ENCODE measurements at regions not wholly inside any gene's neighbourhood (a gene's known extent, or its start where the extent isn't known, plus 50 kb on each side); places are given as distances from the start of the nearest gene placed in this dataset.

GRCh38 chr17:14015271-14015670 is 54.0 kb upstream of the COX10 start:
- TF ChIP-seq EZH2 (IDR thresholded peaks at IDR 0.05; ENCODE audit: borderline replicate concordance, low read depth, low read length, poor library complexity, severe bottlenecking): no peak
- TF ChIP-seq, protein P1, sequence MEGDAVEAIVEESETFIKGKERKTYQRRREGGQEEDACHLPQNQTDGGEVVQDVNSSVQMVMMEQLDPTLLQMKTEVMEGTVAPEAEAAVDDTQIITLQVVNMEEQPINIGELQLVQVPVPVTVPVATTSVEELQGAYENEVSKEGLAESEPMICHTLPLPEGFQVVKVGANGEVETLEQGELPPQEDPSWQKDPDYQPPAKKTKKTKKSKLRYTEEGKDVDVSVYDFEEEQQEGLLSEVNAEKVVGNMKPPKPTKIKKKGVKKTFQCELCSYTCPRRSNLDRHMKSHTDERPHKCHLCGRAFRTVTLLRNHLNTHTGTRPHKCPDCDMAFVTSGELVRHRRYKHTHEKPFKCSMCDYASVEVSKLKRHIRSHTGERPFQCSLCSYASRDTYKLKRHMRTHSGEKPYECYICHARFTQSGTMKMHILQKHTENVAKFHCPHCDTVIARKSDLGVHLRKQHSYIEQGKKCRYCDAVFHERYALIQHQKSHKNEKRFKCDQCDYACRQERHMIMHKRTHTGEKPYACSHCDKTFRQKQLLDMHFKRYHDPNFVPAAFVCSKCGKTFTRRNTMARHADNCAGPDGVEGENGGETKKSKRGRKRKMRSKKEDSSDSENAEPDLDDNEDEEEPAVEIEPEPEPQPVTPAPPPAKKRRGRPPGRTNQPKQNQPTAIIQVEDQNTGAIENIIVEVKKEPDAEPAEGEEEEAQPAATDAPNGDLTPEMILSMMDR (conservative IDR thresholded peaks at IDR 0.05; ENCODE audit: low read depth, low read length): no peak
- Histone ChIP-seq H3K27me3 (replicated peaks; ENCODE audit: insufficient read depth, low read depth, low read length, poor library complexity) (no peaks in the 10 kb centered on the region), H3K9me3 (ENCODE audit: low read depth, low read length, poor library complexity, severe bottlenecking) (no peaks in the 10 kb centered on the region), H3K36me3 (ENCODE audit: insufficient read depth, low read length, poor library complexity, severe bottlenecking) (no peaks in the 10 kb centered on the region), H3K4me3 (ENCODE audit: low read depth, low read length, poor library complexity, severe bottlenecking) (peak overlapping the region; percentile 16), H3K27ac (ENCODE audit: low read depth, low read length, poor library complexity, severe bottlenecking) (no peak overlapping the region), H3K4me1 (ENCODE audit: insufficient read depth, low read length, poor library complexity, severe bottlenecking) (no peaks in the 10 kb centered on the region)
- ChIA-PET POLR2A (ENCODE audit: low non-redundant PET) (no interaction called here), CTCF (no interaction called here)
- intact Hi-C loops (cut with micrococcal nuclease; ENCODE audit: unreplicated experiment): loop anchor here (10.0 kb wide), 1 partner anchor 290 kb away; the partner anchor contains the start of gene HS3ST3B1
- no peak for DNase-seq (ENCODE audit: low spot score)
- BruUV-seq (replicated peaks): no TSS peak

DNA sequence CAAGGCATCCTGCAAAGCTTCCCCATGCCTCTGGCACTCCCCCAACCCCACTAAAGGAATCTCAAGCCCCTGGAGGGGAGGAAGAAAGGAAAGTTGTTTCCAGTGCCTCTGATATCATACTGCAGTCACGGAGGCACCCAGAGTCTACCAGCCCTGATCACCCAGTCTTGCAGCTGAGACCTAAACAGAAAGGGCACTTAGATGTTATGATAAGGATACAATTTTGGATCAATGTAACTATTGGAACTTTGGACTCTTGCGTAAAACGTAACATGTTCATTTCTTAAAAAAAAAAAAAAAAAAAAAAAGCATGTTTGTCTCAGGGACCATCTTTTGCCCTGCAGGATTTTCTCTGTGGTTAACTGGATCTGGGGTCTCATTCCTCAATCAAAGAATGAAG is 52.4 kb upstream of the COX10 start:
- BruUV-seq (replicated peaks): no TSS peak
- no peaks in the 10 kb centered on the region for H3K27me3 ChIP-seq (replicated peaks; ENCODE audit: insufficient read depth, low read depth, low read length, poor library complexity)
- no peak for DNase-seq (ENCODE audit: low spot score)
- H3K27ac ChIP-seq (ENCODE audit: low read depth, low read length, poor library complexity, severe bottlenecking): no peak overlapping the region
- H3K4me1 ChIP-seq (ENCODE audit: insufficient read depth, low read length, poor library complexity, severe bottlenecking): no peaks in the 10 kb centered on the region
- POLR2A ChIA-PET (ENCODE audit: low non-redundant PET): no interaction called here
- no peaks in the 10 kb centered on the region for H3K36me3 ChIP-seq (ENCODE audit: insufficient read depth, low read length, poor library complexity, severe bottlenecking)
- CTCF ChIA-PET: no interaction called here
- no peaks in the 10 kb centered on the region for H3K9me3 ChIP-seq (ENCODE audit: low read depth, low read length, poor library complexity, severe bottlenecking)
- intact Hi-C loops (cut with micrococcal nuclease; ENCODE audit: unreplicated experiment): loop anchor here (10.0 kb wide), 1 partner anchor 288 kb away; the partner anchor contains the start of gene HS3ST3B1
- no peak for TF ChIP-seq EZH2 (IDR thresholded peaks at IDR 0.05; ENCODE audit: borderline replicate concordance, low read depth, low read length, poor library complexity, severe bottlenecking)
- TF ChIP-seq, protein P1 (conservative IDR thresholded peaks at IDR 0.05; ENCODE audit: low read depth, low read length): no peak
- H3K4me3 ChIP-seq (ENCODE audit: low read depth, low read length, poor library complexity, severe bottlenecking): no peak overlapping the region

DNA sequence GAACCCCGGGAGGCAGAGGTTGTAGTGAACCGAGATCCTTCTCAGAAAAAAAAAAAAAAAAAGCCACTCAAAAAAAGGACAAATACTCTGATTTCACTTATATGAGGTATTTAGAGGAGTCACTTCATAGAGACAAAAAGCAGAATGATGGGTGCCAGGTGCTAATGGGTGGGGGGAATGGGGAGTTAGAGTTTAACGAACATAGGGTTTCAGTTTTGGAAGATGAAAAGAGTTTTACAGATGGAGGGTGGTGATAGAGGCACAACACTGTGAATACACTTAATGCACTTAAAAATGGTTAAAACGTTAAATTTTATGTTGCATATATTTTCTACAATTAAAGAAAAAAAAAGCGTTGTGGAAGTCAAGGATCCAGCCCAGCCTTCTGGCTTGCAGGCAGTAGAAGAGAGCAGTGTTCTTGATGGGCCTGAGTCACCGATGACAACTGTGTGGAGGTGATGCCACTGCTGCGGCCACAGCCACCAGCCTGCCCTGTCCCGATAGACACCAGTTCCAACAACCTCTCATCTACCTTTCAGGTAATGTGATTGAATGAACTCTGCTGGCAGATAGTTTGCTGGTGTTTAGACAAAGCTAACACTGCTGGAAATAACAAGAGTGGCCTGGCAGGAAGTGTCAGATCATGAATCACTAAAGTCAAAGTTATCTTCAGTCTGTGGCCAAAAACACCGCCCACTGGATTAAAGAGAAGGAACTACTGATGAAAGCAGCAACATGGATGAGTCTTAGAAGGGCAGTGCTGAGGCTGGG is 49.9 kb upstream of the COX10 start:
- no peak for DNase-seq (ENCODE audit: low spot score)
- POLR2A ChIA-PET (ENCODE audit: low non-redundant PET): no interaction called here

More for the DNA sequence above, 49.9 kb upstream of the COX10 start:
- Histone ChIP-seq H3K27ac (ENCODE audit: low read depth, low read length, poor library complexity, severe bottlenecking) (no peak overlapping the region), H3K4me3 (ENCODE audit: low read depth, low read length, poor library complexity, severe bottlenecking) (no peak overlapping the region), H3K4me1 (ENCODE audit: insufficient read depth, low read length, poor library complexity, severe bottlenecking) (no peaks in the 10 kb centered on the region), H3K36me3 (ENCODE audit: insufficient read depth, low read length, poor library complexity, severe bottlenecking) (no peaks in the 10 kb centered on the region), H3K27me3 (replicated peaks; ENCODE audit: insufficient read depth, low read depth, low read length, poor library complexity) (no peaks in the 10 kb centered on the region), H3K9me3 (ENCODE audit: low read depth, low read length, poor library complexity, severe bottlenecking) (no peaks in the 10 kb centered on the region)
- TF ChIP-seq EZH2 (IDR thresholded peaks at IDR 0.05; ENCODE audit: borderline replicate concordance, low read depth, low read length, poor library complexity, severe bottlenecking): no peak
- TF ChIP-seq, protein P1 (conservative IDR thresholded peaks at IDR 0.05; ENCODE audit: low read depth, low read length): no peak
- intact Hi-C loops (cut with micrococcal nuclease; ENCODE audit: unreplicated experiment): loop anchor here (10.0 kb wide), 1 partner anchor 285 kb away; the partner anchor contains the start of gene HS3ST3B1
- BruUV-seq (replicated peaks): no TSS peak
- CTCF ChIA-PET: no interaction called here

All from A673 (cell line).